Endothelial cell of umbilical vein (primary cell): ENCODE measurements at regions not wholly inside any gene's neighbourhood (a gene's known extent, or its start where the extent isn't known, plus 50 kb on each side); places are given as distances from the start of the nearest gene placed in this dataset.

ENCODE experiments used
- BruUV-seq: library from RNA; stranded (reverse); fragments of 400-500 nt; replicated peaks from 2 replicates; lab custom pipeline; 2021; lab: Mats Ljungman, UMichigan
- CTCF ChIA-PET: fragments of 300-600, 350-600 bp; sonication (Branson Sonifier 250); formaldehyde crosslinking; loops from one replicate; lab custom pipeline; 2021; ENCODE audit warnings: antibody characterized with exemption, inconsistent platforms; lab: Charles Lee
- POLR2A ChIA-PET: fragments of 300-600, 350-600 bp; sonication (Branson Sonifier 250); formaldehyde crosslinking; loops from one replicate; lab custom pipeline; 2021; ENCODE audit warnings: antibody characterized with exemption, inconsistent platforms; lab: Charles Lee
- DNase-seq: peaks from one replicate; pipeline ENCODE4 v3.0.0-alpha.2; 2011; ENCODE audit warnings: low read depth, low spot score
- FAIRE-seq: peaks from 2 replicates; lab custom pipeline; 2011; peaks lifted over from hg19 to GRCh38; lab: Jason Lieb, UNC
- H2AFZ ChIP-seq: 2 replicates; pipeline ENCODE4 v1.6.0; 2012; ENCODE audit warnings: low read depth, low read length, control low read depth, inconsistent platforms
- H3K27ac ChIP-seq: 2 replicates; pipeline ENCODE4 v1.5.1; 2011; ENCODE audit warnings: low read depth, mild to moderate bottlenecking, control low read depth, low read length, moderate library complexity; ENCODE audit not compliant: insufficient read depth
- H3K27me3 ChIP-seq, 2 experiments: 2 replicates each; pipeline versions ENCODE4 v1.6.0 to v1.6.1; 2011; ENCODE audit warnings: low read length in 2 of 2, mixed read lengths in 1 of 2; ENCODE audit not compliant: control insufficient read depth in 2 of 2, insufficient read depth in 2 of 2
- H3K36me3 ChIP-seq, 2 experiments: 2 replicates in 1 of 2; 3 replicates in 1 of 2; pipeline ENCODE4 v1.5.1; 2011; ENCODE audit warnings: low read length in 2 of 2, mild to moderate bottlenecking in 1 of 2, moderate library complexity in 1 of 2; ENCODE audit not compliant: control insufficient read depth in 2 of 2, insufficient read depth in 2 of 2; ENCODE audit errors: extremely low read depth in 1 of 2
- H3K4me1 ChIP-seq: 3 replicates; pipeline ENCODE4 v1.5.1; 2011; ENCODE audit warnings: mild to moderate bottlenecking, low read length; ENCODE audit not compliant: control insufficient read depth, insufficient read depth; ENCODE audit errors: extremely low read depth
- H3K4me2 ChIP-seq: 2 replicates; pipeline ENCODE4 v1.6.1; 2011; ENCODE audit warnings: low read length, control low read depth, mixed read lengths; ENCODE audit not compliant: insufficient read depth
- H3K4me3 ChIP-seq, 3 experiments: fragments of 200-600 bp in 1 of 3; sonication (generic), shearing (Covaris generic) in 1 of 3; replicated peaks in 1 of 3; 2 replicates each; pipeline ENCODE4 v1.5.1; 2011 to 2016; ENCODE audit warnings: control low read depth in 3 of 3, low read length in 3 of 3, mild to moderate bottlenecking in 2 of 3, inconsistent platforms in 1 of 3, low read depth in 1 of 3, moderate library complexity in 1 of 3; ENCODE audit not compliant: insufficient read depth in 1 of 3
- H3K79me2 ChIP-seq: 2 replicates; pipeline ENCODE4 v1.6.0; 2012; ENCODE audit warnings: low read length, inconsistent platforms; ENCODE audit not compliant: control insufficient read depth, insufficient read depth
- H3K9ac ChIP-seq: replicated peaks from 2 replicates; pipeline ENCODE3; 2011; ENCODE audit warnings: low read length, control low read depth; ENCODE audit not compliant: insufficient read depth; ENCODE audit errors: extremely low read depth
- H3K9me1 ChIP-seq: replicated peaks from 3 replicates; pipeline ENCODE4 v1.6.0; 2011; ENCODE audit warnings: mild to moderate bottlenecking, low read length; ENCODE audit not compliant: control insufficient read depth, insufficient read depth; ENCODE audit errors: extremely low read depth
- H3K9me3 ChIP-seq: replicated peaks from 2 replicates; pipeline ENCODE4 v1.5.1; 2012; ENCODE audit warnings: low read length, inconsistent platforms; ENCODE audit not compliant: control insufficient read depth, insufficient read depth
- H4K20me1 ChIP-seq: replicated peaks from 2 replicates; pipeline ENCODE3; 2011; ENCODE audit warnings: mild to moderate bottlenecking, low read length; ENCODE audit not compliant: control insufficient read depth, insufficient read depth; ENCODE audit errors: extremely low read depth
- CTCF ChIP-seq, 2 donors: IDR thresholded peaks; 1 replicate in 1 of 2; 2 replicates in 1 of 2; pipeline ENCODE4 v1.5.1; 2011; ENCODE audit warnings: low read length in 2 of 2, mild to moderate bottlenecking in 2 of 2, moderate library complexity in 2 of 2, control low read depth in 1 of 2, inconsistent platforms in 1 of 2, low read depth in 1 of 2; ENCODE audit not compliant: insufficient read depth in 1 of 2; ENCODE audit errors: extremely low read depth in 1 of 2
- EZH2 ChIP-seq: IDR thresholded peaks from 2 replicates; pipeline ENCODE4 v1.6.1; 2012; ENCODE audit warnings: borderline replicate concordance, low read depth, mild to moderate bottlenecking, moderate library complexity, low read length, inconsistent platforms; ENCODE audit not compliant: severe bottlenecking
- FOS ChIP-seq: IDR thresholded peaks from 2 replicates; pipeline ENCODE4 v1.6.1; 2011; ENCODE audit warnings: mild to moderate bottlenecking, low read length, moderate library complexity, borderline replicate concordance; ENCODE audit not compliant: insufficient read depth
- GATA2 ChIP-seq: IDR thresholded peaks from 2 replicates; pipeline ENCODE4 v1.7.0; 2011; ENCODE audit warnings: low read depth, mild to moderate bottlenecking, moderate library complexity, mixed read lengths, low read length; ENCODE audit not compliant: insufficient read length, insufficient read depth
- JUN ChIP-seq: IDR thresholded peaks from 2 replicates; pipeline ENCODE4 v1.6.1; 2011; ENCODE audit warnings: borderline replicate concordance, low read depth; ENCODE audit not compliant: insufficient read length, insufficient read depth
- MAX ChIP-seq: IDR thresholded peaks from 2 replicates; pipeline ENCODE4 v1.6.1; 2011; ENCODE audit not compliant: insufficient read depth, insufficient read length
- MYC ChIP-seq: IDR thresholded peaks from one replicate; pipeline ENCODE4 v1.6.1; 2011; ENCODE audit warnings: mild to moderate bottlenecking, low read depth, low read length
- POLR2A ChIP-seq: IDR thresholded peaks from 2 replicates; pipeline ENCODE4 v1.6.1; 2012; ENCODE audit warnings: low read depth, mild to moderate bottlenecking, control low read depth, low read length
- POLR2AphosphoS5 ChIP-seq: IDR thresholded peaks from 2 replicates; pipeline ENCODE4 v1.6.1; 2012; ENCODE audit warnings: low read depth, mild to moderate bottlenecking, control low read depth, low read length, moderate library complexity; ENCODE audit not compliant: insufficient read depth
- dilution Hi-C: fragments of 300-500 bp; cut with MboI; formaldehyde crosslinking; loops from one replicate; pipeline ENCODE4 v1.15.0; 2019; ENCODE audit warnings: low sequenced_read_pairs; ENCODE audit not compliant: extremely low pct_ligation_motif_present
- intact Hi-C: fragments of 100-400 bp; cut with micrococcal nuclease; formaldehyde crosslinking; loops from one replicate; pipeline ENCODE4 v1.10.0; 2022

- H2AFZ ChIP-seq, result no peak overlapping the region
- no TSS peak for BruUV-seq
- no peaks in the 10 kb centered on the region for H3K9me1 ChIP-seq
- no peak overlapping the region for H3K9ac ChIP-seq
- H3K27me3 ChIP-seq, result peaks cover 0 to 3% of the 10 kb centered on the region in 2 experiments
- ChIA-PET POLR2A (no interaction called here), CTCF (no interaction called here)
- H4K20me1 ChIP-seq, result no peaks in the 10 kb centered on the region
- intact Hi-C loops (no loop called here), dilution Hi-C loops (no loop called here)
- H3K79me2 ChIP-seq, result no peaks in the 10 kb centered on the region
- H3K4me2 ChIP-seq, result no peak overlapping the region
- H3K9me3 ChIP-seq, result no peaks in the 10 kb centered on the region
- H3K27ac ChIP-seq, result no peak overlapping the region
- H3K4me3 ChIP-seq, result no peak overlapping the region
- H3K36me3 ChIP-seq, result no peaks in the 10 kb centered on the region
- DNase-seq, result no peak
- TF ChIP-seq EZH2, result no peak
- no peak for TF ChIP-seq GATA2
- no peak for TF ChIP-seq MYC
- TF ChIP-seq POLR2AphosphoS5, result no peak
- TF ChIP-seq MAX, result no peak
- no peak for TF ChIP-seq POLR2A
- TF ChIP-seq CTCF (IDR thresholded peaks at IDR 0.05; ENCODE audit: extremely low read depth in 1 of 2, insufficient read depth in 1 of 2, low read depth in 1 of 2, low read length in 2 of 2), result no peak
- TF ChIP-seq FOS, result no peak
- TF ChIP-seq JUN, result no peak
- FAIRE-seq, result no peak
- H3K4me1 ChIP-seq, result no peaks in the 10 kb centered on the region
Observed at GRCh38 chr6:12657884-12658283, 58.7 kb upstream of the PHACTR1 start.
